ENCODE measurements at regions not wholly inside any gene's neighbourhood (a gene's known extent, or its start where the extent isn't known, plus 50 kb on each side); places are given as distances from the start of the nearest gene placed in this dataset.

- Histone ChIP-seq H3K4me1 (ENCODE audit: control insufficient read depth, insufficient read depth, low read length) (no peaks in the 10 kb centered on the region), H3K27ac (ENCODE audit: low read length) (no peak overlapping the region), H3K27me3 (ENCODE audit: control insufficient read depth, insufficient read depth, low read length) (no peaks in the 10 kb centered on the region), H3K4me3 (ENCODE audit: low read depth in 2 of 2, low read length in 2 of 2) (no peak overlapping the region), H3K9me3 (ENCODE audit: control insufficient read depth, insufficient read depth, low read depth, low read length) (no peaks in the 10 kb centered on the region), H3K36me3 (ENCODE audit: control insufficient read depth, insufficient read depth, low read length) (no peaks in the 10 kb centered on the region)
- ChIA-PET CTCF (no interaction called here), POLR2A (no interaction called here)
- intact Hi-C loops (cut with micrococcal nuclease; ENCODE audit: unreplicated experiment), result no loop called here
- in situ Hi-C loops (cut with HindIII; ENCODE audit: low pct_unique_long_range_greater_than_20kb, low sequenced_read_pairs), result no loop called here
- BruUV-seq (replicated peaks), result no TSS peak
- no peak for TF ChIP-seq TCF7L2 (IDR thresholded peaks at IDR 0.05; ENCODE audit: low read depth, low read length)
- no peak for TF ChIP-seq CTCF (IDR thresholded peaks at IDR 0.05)
- TF ChIP-seq POLR2AphosphoS5 (IDR thresholded peaks at IDR 0.05; ENCODE audit: low read depth, low read length), result no peak
- TF ChIP-seq SIN3A (IDR thresholded peaks at IDR 0.05; ENCODE audit: borderline replicate concordance, insufficient read depth, low read depth, low read length), result no peak
- no peak for TF ChIP-seq REST (IDR thresholded peaks at IDR 0.05; ENCODE audit: insufficient read depth in 1 of 2, low read depth in 2 of 2, low read length in 1 of 2)
- DNase-seq (ENCODE audit: low read depth, low spot score) (no peak), ATAC-seq (no peak)
Observed at GRCh38 chr14:101046071-101046470, 142.5 kb upstream of the RTL1 start.

- CTCF ChIA-PET, result no interaction called here
- in situ Hi-C loops (cut with HindIII; ENCODE audit: low pct_unique_long_range_greater_than_20kb, low sequenced_read_pairs), result no loop called here
- Histone ChIP-seq H3K36me3 (ENCODE audit: control insufficient read depth, insufficient read depth, low read length) (no peaks in the 10 kb centered on the region), H3K9me3 (ENCODE audit: control insufficient read depth, insufficient read depth, low read depth, low read length) (no peaks in the 10 kb centered on the region), H3K4me1 (ENCODE audit: control insufficient read depth, insufficient read depth, low read length) (no peaks in the 10 kb centered on the region), H3K4me3 (ENCODE audit: low read depth in 2 of 2, low read length in 2 of 2) (no peak overlapping the region), H3K27me3 (ENCODE audit: control insufficient read depth, insufficient read depth, low read length) (no peaks in the 10 kb centered on the region), H3K27ac (ENCODE audit: low read length) (no peak overlapping the region)
- no TSS peak for BruUV-seq (replicated peaks)
- no peak for DNase-seq (ENCODE audit: low read depth, low spot score)
- intact Hi-C loops (cut with micrococcal nuclease; ENCODE audit: unreplicated experiment), result no loop called here
- TF ChIP-seq POLR2AphosphoS5 (IDR thresholded peaks at IDR 0.05; ENCODE audit: low read depth, low read length) (no peak), TCF7L2 (IDR thresholded peaks at IDR 0.05; ENCODE audit: low read depth, low read length) (no peak), REST (IDR thresholded peaks at IDR 0.05; ENCODE audit: insufficient read depth in 1 of 2, low read depth in 2 of 2, low read length in 1 of 2) (no peak), CTCF (IDR thresholded peaks at IDR 0.05) (no peak), SIN3A (IDR thresholded peaks at IDR 0.05; ENCODE audit: borderline replicate concordance, insufficient read depth, low read depth, low read length) (no peak)
- POLR2A ChIA-PET, result no interaction called here
- no peak for ATAC-seq
Observed at GRCh38 chr14:101047326-101047725, 143.8 kb upstream of the RTL1 start.

Measured in Panc1 (cell line).